ENCODE measurements at regions not wholly inside any gene's neighbourhood (a gene's known extent, or its start where the extent isn't known, plus 50 kb on each side); places are given as distances from the start of the nearest gene placed in this dataset.
"Not testable (repeated sequence)": the region's sequence is repeated elsewhere in the genome, so short reads cannot be mapped to it uniquely, and the experiment has no call there.

DNA sequence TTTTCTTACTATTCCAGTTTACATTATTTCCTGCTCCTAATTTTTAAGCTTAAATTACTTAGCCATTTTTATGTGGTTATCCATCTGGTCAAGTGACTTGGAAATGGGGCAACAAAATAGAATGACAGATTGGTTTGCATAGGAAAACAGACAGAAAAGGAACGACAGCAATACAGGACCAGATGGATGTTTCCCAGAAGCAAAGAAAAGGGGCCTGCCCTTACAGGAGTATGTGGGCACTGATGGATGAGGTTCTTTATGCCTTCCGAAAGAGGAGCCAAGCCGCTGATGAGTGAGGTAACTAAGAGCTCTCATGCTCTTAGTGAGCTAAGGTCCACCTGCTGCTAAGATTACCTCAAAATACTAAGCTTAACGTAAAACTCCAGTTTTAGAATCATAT lies 339.8 kb downstream of the CNTNAP3B start:
- not testable (repeated sequence) for TF ChIP-seq POLR2AphosphoS5 (IDR thresholded peaks at IDR 0.05; ENCODE audit: borderline replicate concordance, low read depth, low read length); EZH2 (IDR thresholded peaks at IDR 0.05); FOXP2 (optimal IDR thresholded peaks at IDR 0.05; ENCODE audit: control extremely low read depth, extremely low read length, insufficient read depth)

Measured in SK-N-MC (cell line).